ENCODE measurements at regions not wholly inside any gene's neighbourhood (a gene's known extent, or its start where the extent isn't known, plus 50 kb on each side); places are given as distances from the start of the nearest gene placed in this dataset.

DNA sequence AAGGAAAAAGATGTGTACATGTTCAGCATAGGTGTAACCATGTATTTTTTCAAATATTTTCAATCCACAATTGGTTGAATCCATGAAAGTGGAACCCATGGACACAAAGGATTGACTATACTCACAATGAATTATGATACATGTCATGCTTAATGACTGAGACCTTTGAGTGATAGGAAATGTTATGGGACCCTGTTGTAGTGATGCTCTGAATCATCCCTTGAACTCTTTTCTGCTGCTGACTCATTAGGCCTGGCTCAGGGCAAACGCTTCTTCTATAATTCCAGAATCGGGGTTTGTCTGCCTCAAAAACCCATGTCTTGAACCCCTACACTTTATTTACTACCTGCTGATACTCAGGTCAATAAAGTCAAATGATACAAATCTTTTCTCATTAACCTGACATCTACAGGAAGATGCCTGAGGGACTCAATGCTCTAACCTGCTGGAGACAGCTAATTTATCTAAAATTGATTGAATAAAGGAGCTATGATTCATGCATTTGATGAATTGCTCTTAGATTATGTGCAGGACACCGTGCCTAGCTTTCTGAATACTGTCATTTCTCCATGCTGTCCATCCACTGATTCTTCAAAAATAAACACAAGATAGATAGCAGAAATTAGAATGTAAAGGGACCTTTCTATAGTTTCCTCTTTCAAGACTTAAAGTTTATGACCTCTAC, 260.1 kb downstream of the PRELID2 start (continued):
- TF ChIP-seq, protein P1, sequence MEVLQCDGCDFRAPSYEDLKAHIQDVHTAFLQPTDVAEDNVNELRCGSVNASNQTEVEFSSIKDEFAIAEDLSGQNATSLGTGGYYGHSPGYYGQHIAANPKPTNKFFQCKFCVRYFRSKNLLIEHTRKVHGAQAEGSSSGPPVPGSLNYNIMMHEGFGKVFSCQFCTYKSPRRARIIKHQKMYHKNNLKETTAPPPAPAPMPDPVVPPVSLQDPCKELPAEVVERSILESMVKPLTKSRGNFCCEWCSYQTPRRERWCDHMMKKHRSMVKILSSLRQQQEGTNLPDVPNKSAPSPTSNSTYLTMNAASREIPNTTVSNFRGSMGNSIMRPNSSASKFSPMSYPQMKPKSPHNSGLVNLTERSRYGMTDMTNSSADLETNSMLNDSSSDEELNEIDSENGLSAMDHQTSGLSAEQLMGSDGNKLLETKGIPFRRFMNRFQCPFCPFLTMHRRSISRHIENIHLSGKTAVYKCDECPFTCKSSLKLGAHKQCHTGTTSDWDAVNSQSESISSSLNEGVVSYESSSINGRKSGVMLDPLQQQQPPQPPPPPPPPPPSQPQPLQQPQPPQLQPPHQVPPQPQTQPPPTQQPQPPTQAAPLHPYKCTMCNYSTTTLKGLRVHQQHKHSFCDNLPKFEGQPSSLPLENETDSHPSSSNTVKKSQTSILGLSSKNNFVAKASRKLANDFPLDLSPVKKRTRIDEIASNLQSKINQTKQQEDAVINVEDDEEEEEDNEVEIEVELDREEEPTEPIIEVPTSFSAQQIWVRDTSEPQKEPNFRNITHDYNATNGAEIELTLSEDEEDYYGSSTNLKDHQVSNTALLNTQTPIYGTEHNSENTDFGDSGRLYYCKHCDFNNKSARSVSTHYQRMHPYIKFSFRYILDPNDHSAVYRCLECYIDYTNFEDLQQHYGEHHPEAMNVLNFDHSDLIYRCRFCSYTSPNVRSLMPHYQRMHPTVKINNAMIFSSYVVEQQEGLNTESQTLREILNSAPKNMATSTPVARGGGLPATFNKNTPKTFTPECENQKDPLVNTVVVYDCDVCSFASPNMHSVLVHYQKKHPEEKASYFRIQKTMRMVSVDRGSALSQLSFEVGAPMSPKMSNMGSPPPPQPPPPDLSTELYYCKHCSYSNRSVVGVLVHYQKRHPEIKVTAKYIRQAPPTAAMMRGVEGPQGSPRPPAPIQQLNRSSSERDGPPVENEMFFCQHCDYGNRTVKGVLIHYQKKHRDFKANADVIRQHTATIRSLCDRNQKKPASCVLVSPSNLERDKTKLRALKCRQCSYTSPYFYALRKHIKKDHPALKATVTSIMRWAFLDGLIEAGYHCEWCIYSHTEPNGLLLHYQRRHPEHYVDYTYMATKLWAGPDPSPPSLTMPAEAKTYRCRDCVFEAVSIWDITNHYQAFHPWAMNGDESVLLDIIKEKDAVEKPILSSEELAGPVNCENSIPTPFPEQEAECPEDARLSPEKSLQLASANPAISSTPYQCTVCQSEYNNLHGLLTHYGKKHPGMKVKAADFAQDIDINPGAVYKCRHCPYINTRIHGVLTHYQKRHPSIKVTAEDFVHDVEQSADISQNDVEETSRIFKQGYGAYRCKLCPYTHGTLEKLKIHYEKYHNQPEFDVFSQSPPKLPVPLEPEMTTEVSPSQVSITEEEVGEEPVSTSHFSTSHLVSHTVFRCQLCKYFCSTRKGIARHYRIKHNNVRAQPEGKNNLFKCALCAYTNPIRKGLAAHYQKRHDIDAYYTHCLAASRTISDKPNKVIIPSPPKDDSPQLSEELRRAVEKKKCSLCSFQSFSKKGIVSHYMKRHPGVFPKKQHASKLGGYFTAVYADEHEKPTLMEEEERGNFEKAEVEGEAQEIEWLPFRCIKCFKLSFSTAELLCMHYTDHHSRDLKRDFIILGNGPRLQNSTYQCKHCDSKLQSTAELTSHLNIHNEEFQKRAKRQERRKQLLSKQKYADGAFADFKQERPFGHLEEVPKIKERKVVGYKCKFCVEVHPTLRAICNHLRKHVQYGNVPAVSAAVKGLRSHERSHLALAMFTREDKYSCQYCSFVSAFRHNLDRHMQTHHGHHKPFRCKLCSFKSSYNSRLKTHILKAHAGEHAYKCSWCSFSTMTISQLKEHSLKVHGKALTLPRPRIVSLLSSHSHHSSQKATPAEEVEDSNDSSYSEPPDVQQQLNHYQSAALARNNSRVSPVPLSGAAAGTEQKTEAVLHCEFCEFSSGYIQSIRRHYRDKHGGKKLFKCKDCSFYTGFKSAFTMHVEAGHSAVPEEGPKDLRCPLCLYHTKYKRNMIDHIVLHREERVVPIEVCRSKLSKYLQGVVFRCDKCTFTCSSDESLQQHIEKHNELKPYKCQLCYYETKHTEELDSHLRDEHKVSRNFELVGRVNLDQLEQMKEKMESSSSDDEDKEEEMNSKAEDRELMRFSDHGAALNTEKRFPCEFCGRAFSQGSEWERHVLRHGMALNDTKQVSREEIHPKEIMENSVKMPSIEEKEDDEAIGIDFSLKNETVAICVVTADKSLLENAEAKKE (CRISPR knock-in tag; IDR thresholded peaks at IDR 0.05): no peak
- TF ChIP-seq EZH2phosphoT487 (IDR thresholded peaks at IDR 0.05; ENCODE audit: unreplicated experiment) (no peak), JUNB (IDR thresholded peaks at IDR 0.05; ENCODE audit: unreplicated experiment) (no peak), ETS1 (IDR thresholded peaks at IDR 0.05) (no peak), POLR2AphosphoS5 (IDR thresholded peaks at IDR 0.05; ENCODE audit: low read depth) (no peak)

GRCh38 chr5:145568581-145568980, 266.6 kb downstream of the PRELID2 start:
- H2AFZ ChIP-seq: no peak overlapping the region
- H3K36me3 Mint-ChIP-seq (ENCODE audit: low read depth): no peaks in the 10 kb centered on the region; the same call in 1 of the 3 replicates
- no peaks in the 10 kb centered on the region for H3K79me2 ChIP-seq (replicated peaks; ENCODE audit: insufficient read depth)
- no peaks in the 10 kb centered on the region for H4K20me1 ChIP-seq (replicated peaks; ENCODE audit: insufficient read depth)
- H3K27ac Mint-ChIP-seq: no peak overlapping the region
- H3K4me2 ChIP-seq: no peak overlapping the region
- no peaks in the 10 kb centered on the region for H3K27me3 ChIP-seq (ENCODE audit: insufficient read depth)
- no peak overlapping the region for H3K4me3 ChIP-seq
- no peaks in the 10 kb centered on the region for H3K36me3 ChIP-seq (ENCODE audit: insufficient read depth)
- H3K27me3 Mint-ChIP-seq (ENCODE audit: insufficient read depth, low read depth, poor library complexity): peaks cover 2% of the 10 kb centered on the region
- DNase-seq (ENCODE audit: low spot score) (no peak), ATAC-seq (no peak)
- peaks cover 13% of the 10 kb centered on the region; the same call in 1 of the 2 replicates for H3K9me2 ChIP-seq (ENCODE audit: insufficient read depth)
- no peak overlapping the region for H3K27ac ChIP-seq (ENCODE audit: low read depth)
- no peaks in the 10 kb centered on the region; the same call in 2 of the 3 replicates for H3K9me3 Mint-ChIP-seq
- peaks cover 4% of the 10 kb centered on the region; the same call in 2 of the 3 replicates for H3K4me1 Mint-ChIP-seq
- H3F3A ChIP-seq (replicated peaks; ENCODE audit: low read depth): no peaks in the 10 kb centered on the region
- no peaks in the 10 kb centered on the region for H3K4me1 ChIP-seq (ENCODE audit: insufficient read depth)
- H3K4me3 Mint-ChIP-seq: no peak overlapping the region
- TF ChIP-seq, protein P1 (CRISPR knock-in tag; IDR thresholded peaks at IDR 0.05): no peak
- TF ChIP-seq NANOG (IDR thresholded peaks at IDR 0.05; ENCODE audit: borderline replicate concordance): no peak

All from GM23338 (cell line).